ENCODE measurements at regions not wholly inside any gene's neighbourhood (a gene's known extent, or its start where the extent isn't known, plus 50 kb on each side); places are given as distances from the start of the nearest gene placed in this dataset.
"Not testable (repeated sequence)": the region's sequence is repeated elsewhere in the genome, so short reads cannot be mapped to it uniquely, and the experiment has no call there.

GRCh38 chr1:222376791-222377190 is 171.1 kb downstream of the HHIPL2 start:
- not testable (repeated sequence) for TF ChIP-seq TARDBP (IDR thresholded peaks at IDR 0.05); HDGF (IDR thresholded peaks at IDR 0.05; ENCODE audit: borderline replicate concordance); BHLHE40 (IDR thresholded peaks at IDR 0.05; ENCODE audit: borderline replicate concordance); SUZ12 (IDR thresholded peaks at IDR 0.05); ZNF384 (IDR thresholded peaks at IDR 0.05); SP1 (IDR thresholded peaks at IDR 0.05); FOXK2 (IDR thresholded peaks at IDR 0.05); ELF4 (IDR thresholded peaks at IDR 0.05)
